HepG2 (cell line): ENCODE measurements at regions not wholly inside any gene's neighbourhood (a gene's known extent, or its start where the extent isn't known, plus 50 kb on each side); places are given as distances from the start of the nearest gene placed in this dataset.

ENCODE experiments used
- HOXA5 ChIP-seq: sonication (generic); formaldehyde crosslinking; IDR thresholded peaks from 2 replicates; pipeline ENCODE4 v1.4.0; 2020; ENCODE audit warnings: missing genetic modification reagents
- KMT2A ChIP-seq: sonication (generic); formaldehyde crosslinking; IDR thresholded peaks from 2 replicates; pipeline ENCODE4 v1.4.0; 2020; ENCODE audit warnings: missing genetic modification reagents
- MXI1 ChIP-seq: IDR thresholded peaks from 3 replicates; pipeline ENCODE4 v1.6.1; 2012; ENCODE audit warnings: low read depth, low read length, inconsistent platforms, borderline replicate concordance
- NFKB2 ChIP-seq: sonication (generic); formaldehyde crosslinking; IDR thresholded peaks from 2 replicates; pipeline ENCODE4 v1.4.0; 2020; ENCODE audit warnings: missing genetic modification reagents, borderline replicate concordance
- RARA ChIP-seq: IDR thresholded peaks from 2 replicates; pipeline ENCODE4 v1.6.1; 2016; ENCODE audit warnings: missing genetic modification reagents, missing compliant biosample characterization
- RFXANK ChIP-seq: IDR thresholded peaks from 2 replicates; pipeline ENCODE4 v1.6.1; 2016
- SRY ChIP-seq: sonication (generic); formaldehyde crosslinking; IDR thresholded peaks from 2 replicates; pipeline ENCODE4 v1.8.0; 2022; ENCODE audit warnings: mild to moderate bottlenecking, missing genetic modification reagents
- TSC22D2 ChIP-seq: sonication (generic); formaldehyde crosslinking; IDR thresholded peaks from 2 replicates; pipeline ENCODE4 v1.5.1; 2020; ENCODE audit warnings: missing genetic modification reagents, mild to moderate bottlenecking, borderline replicate concordance
- ZNF503 ChIP-seq: sonication (generic); formaldehyde crosslinking; IDR thresholded peaks from 2 replicates; pipeline ENCODE4 v1.4.0; 2020; ENCODE audit warnings: missing genetic modification reagents
- ZNF788 ChIP-seq: sonication (generic); formaldehyde crosslinking; IDR thresholded peaks from 2 replicates; pipeline ENCODE4 v1.5.0; 2020; ENCODE audit warnings: mild to moderate bottlenecking, missing genetic modification reagents, borderline replicate concordance
- TF ChIP-seq, protein P1 (sequence below): sonication (generic); formaldehyde crosslinking; IDR thresholded peaks from 2 replicates; pipeline ENCODE4 v1.8.0; 2022; ENCODE audit warnings: missing genetic modification reagents, mild to moderate bottlenecking, inconsistent platforms, borderline replicate concordance
- TF ChIP-seq, protein P2 (sequence below): sonication (generic); formaldehyde crosslinking; IDR thresholded peaks from 2 replicates; pipeline ENCODE4 v1.5.0; 2020; ENCODE audit warnings: missing genetic modification reagents
- TF ChIP-seq, protein P3 (sequence below): sonication (generic); formaldehyde crosslinking; IDR thresholded peaks from 2 replicates; pipeline ENCODE4 v1.5.0; 2020; ENCODE audit warnings: missing genetic modification reagents, mild to moderate bottlenecking, borderline replicate concordance

- TF ChIP-seq, protein P1, sequence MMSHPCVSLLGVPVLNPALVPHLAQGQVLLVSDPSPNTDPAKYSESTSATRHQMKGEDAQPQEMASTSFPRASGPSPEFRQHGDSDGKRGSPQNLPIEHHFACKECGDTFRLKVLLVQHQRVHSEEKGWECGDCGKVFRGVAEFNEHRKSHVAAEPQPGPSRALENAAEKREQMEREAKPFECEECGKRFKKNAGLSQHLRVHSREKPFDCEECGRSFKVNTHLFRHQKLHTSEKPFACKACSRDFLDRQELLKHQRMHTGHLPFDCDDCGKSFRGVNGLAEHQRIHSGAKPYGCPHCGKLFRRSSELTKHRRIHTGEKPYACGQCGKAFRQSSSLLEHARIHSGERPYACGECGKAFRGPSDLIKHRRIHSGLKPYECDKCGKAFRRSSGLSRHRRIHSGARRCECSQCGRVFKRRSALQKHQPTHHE (CRISPR knock-in tag): no peak
- no peak for TF ChIP-seq KMT2A (CRISPR knock-in tag)
- TF ChIP-seq, protein P2, sequence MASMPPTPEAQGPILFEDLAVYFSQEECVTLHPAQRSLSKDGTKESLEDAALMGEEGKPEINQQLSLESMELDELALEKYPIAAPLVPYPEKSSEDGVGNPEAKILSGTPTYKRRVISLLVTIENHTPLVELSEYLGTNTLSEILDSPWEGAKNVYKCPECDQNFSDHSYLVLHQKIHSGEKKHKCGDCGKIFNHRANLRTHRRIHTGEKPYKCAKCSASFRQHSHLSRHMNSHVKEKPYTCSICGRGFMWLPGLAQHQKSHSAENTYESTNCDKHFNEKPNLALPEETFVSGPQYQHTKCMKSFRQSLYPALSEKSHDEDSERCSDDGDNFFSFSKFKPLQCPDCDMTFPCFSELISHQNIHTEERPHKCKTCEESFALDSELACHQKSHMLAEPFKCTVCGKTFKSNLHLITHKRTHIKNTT (CRISPR knock-in tag): no peak
- TF ChIP-seq MXI1: no peak
- TF ChIP-seq TSC22D2 (CRISPR knock-in tag): no peak
- no peak for TF ChIP-seq SRY (CRISPR knock-in tag)
- no peak for TF ChIP-seq HOXA5 (CRISPR knock-in tag)
- TF ChIP-seq RFXANK (CRISPR knock-in tag): no peak
- no peak for TF ChIP-seq RARA (CRISPR knock-in tag)
- TF ChIP-seq, protein P3, sequence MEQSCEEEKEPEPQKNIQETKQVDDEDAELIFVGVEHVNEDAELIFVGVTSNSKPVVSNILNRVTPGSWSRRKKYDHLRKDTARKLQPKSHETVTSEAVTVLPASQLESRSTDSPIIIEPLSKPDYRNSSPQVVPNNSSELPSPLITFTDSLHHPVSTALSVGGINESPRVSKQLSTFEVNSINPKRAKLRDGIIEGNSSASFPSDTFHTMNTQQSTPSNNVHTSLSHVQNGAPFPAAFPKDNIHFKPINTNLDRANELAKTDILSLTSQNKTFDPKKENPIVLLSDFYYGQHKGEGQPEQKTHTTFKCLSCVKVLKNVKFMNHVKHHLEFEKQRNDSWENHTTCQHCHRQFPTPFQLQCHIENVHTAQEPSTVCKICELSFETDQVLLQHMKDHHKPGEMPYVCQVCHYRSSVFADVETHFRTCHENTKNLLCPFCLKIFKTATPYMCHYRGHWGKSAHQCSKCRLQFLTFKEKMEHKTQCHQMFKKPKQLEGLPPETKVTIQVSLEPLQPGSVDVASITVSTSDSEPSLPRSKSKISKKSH: no peak
- TF ChIP-seq ZNF788 (CRISPR knock-in tag): no peak
- TF ChIP-seq NFKB2: no peak
- no peak for TF ChIP-seq ZNF503 (CRISPR knock-in tag)
These were observed 119.6 kb downstream of the B3GNT2 start (continued) for GRCh38 chr2:62315476-62315875.
